C4-2B (cell line): ENCODE measurements at regions not wholly inside any gene's neighbourhood (a gene's known extent, or its start where the extent isn't known, plus 50 kb on each side); places are given as distances from the start of the nearest gene placed in this dataset.

ENCODE experiments used
- CTCF ChIP-seq: fragments of 450-650 bp; conservative IDR thresholded peaks from 2 replicates; pipeline ENCODE4 v1.5.1; 2017; ENCODE audit warnings: mild to moderate bottlenecking
- ZFX ChIP-seq: fragments of 450-650 bp; IDR thresholded peaks from 2 replicates; pipeline ENCODE4 v1.6.1; 2017

- TF ChIP-seq CTCF (no peak), ZFX (no peak)
Measured at GRCh38 chr15:50830477-50831354, 65.2 kb upstream of the SPPL2A start.
